Common myeloid progenitor, CD34-positive (primary cell): ENCODE measurements at regions not wholly inside any gene's neighbourhood (a gene's known extent, or its start where the extent isn't known, plus 50 kb on each side); places are given as distances from the start of the nearest gene placed in this dataset.
A peak's percentile ranks its signal among the peaks of the same experiment; 100 is the strongest.

Experiments used
- CTCF ChIA-PET: fragments of 350-600 bp; sonication (Branson Sonifier 250); formaldehyde crosslinking; loops from one replicate; lab custom pipeline; 2021; ENCODE audit warnings: antibody characterized with exemption; lab: Charles Lee
- POLR2A ChIA-PET: fragments of 350-600 bp; sonication (Branson Sonifier 250); formaldehyde crosslinking; loops from one replicate; lab custom pipeline; 2021; ENCODE audit warnings: antibody characterized with exemption; lab: Charles Lee
- DNase-seq, 3 donors: peaks; one replicate each; pipeline versions ENCODE4 v3.0.0 to v3.0.0-alpha.2; 2013
- H3K27ac ChIP-seq, 2 experiments: 1 replicate in 1 of 2; 2 replicates in 1 of 2; pipeline ENCODE4 v1.7.0; 2013; ENCODE audit warnings: inconsistent platforms in 2 of 2, low read length in 2 of 2, mild to moderate bottlenecking in 2 of 2, low read depth in 1 of 2, moderate library complexity in 1 of 2; ENCODE audit not compliant: severe bottlenecking in 2 of 2, insufficient read depth in 1 of 2, poor library complexity in 1 of 2
- H3K27me3 ChIP-seq, 5 experiments: replicated peaks in 2 of 5; 1 replicate in 3 of 5; 2 replicates in 2 of 5; pipeline versions ENCODE4 v1.6.1 to v1.7.0; 2013; ENCODE audit warnings: low read length in 4 of 5, mild to moderate bottlenecking in 2 of 5, moderate library complexity in 2 of 5, inconsistent platforms in 1 of 5; ENCODE audit not compliant: insufficient read depth in 5 of 5, control insufficient read depth in 4 of 5
- H3K36me3 ChIP-seq, 4 experiments: 1 replicate in 2 of 4; 2 replicates in 2 of 4; pipeline versions ENCODE4 v1.6.1 to v1.7.0; 2013; ENCODE audit warnings: low read length in 3 of 4, control low read depth in 1 of 4, mild to moderate bottlenecking in 1 of 4; ENCODE audit not compliant: control insufficient read depth in 4 of 4, insufficient read depth in 4 of 4
- H3K4me1 ChIP-seq, 4 experiments: 1 replicate in 3 of 4; 2 replicates in 1 of 4; pipeline versions ENCODE4 v1.6.1 to v1.7.1; 2013; ENCODE audit warnings: low read length in 3 of 4, mild to moderate bottlenecking in 3 of 4, control low read depth in 1 of 4, inconsistent platforms in 1 of 4, moderate library complexity in 1 of 4; ENCODE audit not compliant: control insufficient read depth in 4 of 4, insufficient read depth in 4 of 4; ENCODE audit errors: control extremely low read depth in 1 of 4
- H3K4me3 ChIP-seq, 7 experiments: 1 replicate in 4 of 7; 2 replicates in 3 of 7; pipeline versions ENCODE4 v1.5.1 to v1.7.0; 2013; ENCODE audit warnings: mild to moderate bottlenecking in 7 of 7, low read length in 6 of 7, moderate library complexity in 6 of 7, inconsistent platforms in 2 of 7, low read depth in 2 of 7, control low read depth in 1 of 7; ENCODE audit not compliant: insufficient read depth in 4 of 7, control insufficient read depth in 1 of 7; ENCODE audit errors: extremely low read depth in 1 of 7
- H3K9me3 ChIP-seq, 5 experiments: 1 replicate in 4 of 5; 2 replicates in 1 of 5; pipeline versions ENCODE4 v1.6.1 to v1.7.1; 2013; ENCODE audit warnings: low read length in 4 of 5, mild to moderate bottlenecking in 2 of 5, inconsistent platforms in 1 of 5, low read depth in 1 of 5, moderate library complexity in 1 of 5; ENCODE audit not compliant: control insufficient read depth in 4 of 5, insufficient read depth in 2 of 5; ENCODE audit errors: control extremely low read depth in 1 of 5
- WGBS: methylation state at CpG from one replicate; pipeline ENCODE4 v1.1.5; 2013; ENCODE audit not compliant: insufficient coverage; 5-methylcytosine and 5-hydroxymethylcytosine counted together

GRCh38 chr6:105786890-105787655 is 299.1 kb upstream of the PRDM1 start:
- CTCF ChIA-PET, result no interaction called here

GRCh38 chr6:105786449-105786848 is 299.7 kb upstream of the PRDM1 start:
- H3K4me1 ChIP-seq, result peaks cover 9 to 31% (median 10%) of the 10 kb centered on the region in 4 experiments

More at GRCh38 chr6:105786890-105787655, 299.1 kb upstream of the PRDM1 start:
- Histone ChIP-seq H3K9me3 (no peaks in the 10 kb centered on the region), H3K36me3 (no peaks in the 10 kb centered on the region), H3K4me3 (no peak overlapping the region), H3K27ac (no peak overlapping the region), H3K4me1 (peaks cover 10 to 36% (median 11%) of the 10 kb centered on the region in 4 experiments), H3K27me3 (no peaks in the 10 kb centered on the region)
- no peak for DNase-seq
- 100% methylated on average over 8 of the region's 10 CpGs for WGBS
- POLR2A ChIA-PET, result no interaction called here

GRCh38 chr6:105785066-105785811 is 300.9 kb upstream of the PRDM1 start:
- peaks cover 5 to 27% (median 10%) of the 10 kb centered on the region in 4 experiments for H3K4me1 ChIP-seq
- no peaks in the 10 kb centered on the region for H3K9me3 ChIP-seq
- ChIA-PET POLR2A (no interaction called here), CTCF (interaction anchor here (0.6 to 2.3 kb wide), 5 partner anchors 11 to 438 kb away, joined by 3 to 5 read pairs (median 3); no protein-coding TSS in a partner anchor)
- H3K4me3 ChIP-seq, result no peak overlapping the region
- no peak overlapping the region for H3K27ac ChIP-seq
- peak in 2 of 3 donors; percentile 33 to 43 for DNase-seq
- H3K36me3 ChIP-seq, result no peaks in the 10 kb centered on the region
- WGBS, result 25% methylated on average over 4 of the region's 6 CpGs
- no peaks in the 10 kb centered on the region for H3K27me3 ChIP-seq

More at GRCh38 chr6:105786449-105786848, 299.7 kb upstream of the PRDM1 start:
- POLR2A ChIA-PET, result no interaction called here
- Histone ChIP-seq H3K27ac (no peak overlapping the region), H3K4me3 (no peak overlapping the region), H3K9me3 (no peaks in the 10 kb centered on the region), H3K27me3 (no peaks in the 10 kb centered on the region), H3K36me3 (no peaks in the 10 kb centered on the region)
- 80% methylated on average over 1 of the region's 1 CpG for WGBS
- no peak for DNase-seq
- CTCF ChIA-PET, result interaction anchor here (2.3 kb wide), 1 partner anchor 437 kb away, joined by 5 read pairs; no protein-coding TSS in a partner anchor

DNA sequence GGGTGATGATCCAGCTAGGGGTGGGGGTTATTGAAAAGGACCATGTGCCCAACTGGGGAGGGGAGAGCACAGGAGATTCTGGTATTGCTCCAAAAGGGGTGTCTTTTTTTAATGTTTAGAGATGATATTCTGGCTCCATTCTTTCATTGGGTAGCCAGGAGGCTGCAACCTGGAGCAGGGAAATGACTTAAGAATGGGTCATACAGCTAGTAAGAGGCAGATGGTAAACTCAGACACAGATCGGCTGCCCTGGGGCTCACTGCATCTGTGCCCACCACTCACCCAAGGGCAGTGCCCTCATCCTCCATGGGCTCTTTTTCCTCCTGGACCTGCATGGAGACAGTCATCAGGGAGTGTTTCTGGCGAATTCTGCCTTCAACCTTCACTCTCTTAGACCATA is 302.0 kb upstream of the PRDM1 start:
- CTCF ChIA-PET, result interaction anchor here (1.0 to 2.3 kb wide), 4 partner anchors 19 to 439 kb away, joined by 3 to 5 read pairs (median 4); no protein-coding TSS in a partner anchor
- H3K4me3 ChIP-seq, result no peak overlapping the region
- no peaks in the 10 kb centered on the region for H3K27me3 ChIP-seq
- no peaks in the 10 kb centered on the region for H3K36me3 ChIP-seq
- H3K27ac ChIP-seq, result no peak overlapping the region
- peaks cover 9 to 31% (median 13%) of the 10 kb centered on the region in 4 experiments for H3K4me1 ChIP-seq
- DNase-seq, result no peak
- POLR2A ChIA-PET, result no interaction called here
- 78% methylated on average over 2 of the region's 2 CpGs for WGBS
- no peaks in the 10 kb centered on the region for H3K9me3 ChIP-seq

- no peak overlapping the region for H3K27ac ChIP-seq
- no peak overlapping the region for H3K4me3 ChIP-seq
- peaks cover 10 to 36% (median 18%) of the 10 kb centered on the region in 4 experiments for H3K4me1 ChIP-seq
- ChIA-PET CTCF (interaction anchor here (1.0 to 1.4 kb wide), 2 partner anchors 10 to 47 kb away, joined by 3 to 4 read pairs; no protein-coding TSS in a partner anchor), POLR2A (interaction anchor here (0.6 kb wide), 1 partner anchor 47 kb away, joined by 3 read pairs; no protein-coding TSS in a partner anchor)
- no peaks in the 10 kb centered on the region for H3K36me3 ChIP-seq
- WGBS, result 85% methylated on average over 7 of the region's 8 CpGs
- H3K27me3 ChIP-seq, result no peaks in the 10 kb centered on the region
- DNase-seq, result peak in 1 of 3 donors; percentile 7
- H3K9me3 ChIP-seq, result no peaks in the 10 kb centered on the region
These were observed 302.7 kb upstream of the PRDM1 start for GRCh38 chr6:105783333-105783935.

DNA sequence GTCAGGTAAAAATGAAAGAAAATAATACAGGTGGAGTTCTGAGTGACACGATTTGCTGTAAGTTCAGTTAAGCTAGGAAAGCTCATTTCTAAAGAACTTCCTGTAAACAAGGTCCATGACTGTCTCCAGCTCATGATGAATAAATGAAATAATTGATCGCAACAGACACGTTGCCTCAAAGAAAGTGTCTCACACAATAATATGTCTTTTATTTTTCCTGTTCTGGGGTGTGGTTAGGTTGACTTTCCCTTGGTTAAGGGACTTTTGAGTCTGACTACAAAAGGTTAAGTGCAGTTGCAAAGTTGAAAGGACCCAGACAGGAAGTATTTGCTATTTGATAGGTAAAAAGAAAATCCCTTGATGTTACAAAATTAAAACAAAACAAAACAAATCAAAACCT is 304.2 kb upstream of the PRDM1 start:
- no peaks in the 10 kb centered on the region for H3K27me3 ChIP-seq
- no peak for DNase-seq
- CTCF ChIA-PET, result interaction anchor here (1.6 kb wide), 1 partner anchor 17 kb away, joined by 3 read pairs; no protein-coding TSS in a partner anchor
- H3K36me3 ChIP-seq, result no peaks in the 10 kb centered on the region
- 100% methylated on average over 1 of the region's 3 CpGs for WGBS
- no peak overlapping the region for H3K27ac ChIP-seq
- no peak overlapping the region for H3K4me3 ChIP-seq
- H3K4me1 ChIP-seq, result peaks cover 10 to 36% (median 18%) of the 10 kb centered on the region in 4 experiments
- H3K9me3 ChIP-seq, result no peaks in the 10 kb centered on the region
- POLR2A ChIA-PET, result no interaction called here
